GM12864 (cell line): ENCODE measurements at regions not wholly inside any gene's neighbourhood (a gene's known extent, or its start where the extent isn't known, plus 50 kb on each side); places are given as distances from the start of the nearest gene placed in this dataset.

Experiments
- DNase-seq: peaks from one replicate; pipeline ENCODE4 v3.0.0-alpha.2; 2011; ENCODE audit warnings: low read depth
- H3K4me3 ChIP-seq: 2 replicates; pipeline ENCODE4 v1.5.1; 2011; ENCODE audit warnings: mild to moderate bottlenecking, low read depth, low read length, control low read depth
- CTCF ChIP-seq: IDR thresholded peaks from 2 replicates; pipeline ENCODE4 v1.5.1; 2011; ENCODE audit warnings: low read depth, mild to moderate bottlenecking, moderate library complexity, low read length, control low read depth, inconsistent platforms; ENCODE audit errors: missing control alignments

- DNase-seq = no peak
- H3K4me3 ChIP-seq = no peak overlapping the region
- TF ChIP-seq CTCF = no peak
Observed at GRCh38 chr7:81629702-81630101, 140.1 kb downstream of the HGF start.

- no peak for TF ChIP-seq CTCF
- H3K4me3 ChIP-seq = no peak overlapping the region
- DNase-seq = no peak
Observed at GRCh38 chr7:81628951-81629350, 140.9 kb downstream of the HGF start.

GRCh38 chr7:81627536-81628287, 142.1 kb downstream of the HGF start:
- H3K4me3 ChIP-seq = no peak overlapping the region
- no peak for TF ChIP-seq CTCF
- DNase-seq = no peak

GRCh38 chr7:81626008-81626407, 143.8 kb downstream of the HGF start:
- no peak overlapping the region for H3K4me3 ChIP-seq
- no peak for DNase-seq
- TF ChIP-seq CTCF = no peak

GRCh38 chr7:81624650-81625631, 144.9 kb downstream of the HGF start:
- DNase-seq = no peak
- no peak for TF ChIP-seq CTCF
- no peak overlapping the region for H3K4me3 ChIP-seq

GRCh38 chr7:81624021-81624592, 145.7 kb downstream of the HGF start:
- no peak for TF ChIP-seq CTCF
- DNase-seq = no peak
- no peak overlapping the region for H3K4me3 ChIP-seq
